B cell (primary cell): ENCODE measurements at regions not wholly inside any gene's neighbourhood (a gene's known extent, or its start where the extent isn't known, plus 50 kb on each side); places are given as distances from the start of the nearest gene placed in this dataset.
A peak's percentile ranks its signal among the peaks of the same experiment; 100 is the strongest.

Experiments
- ATAC-seq: fragments of 200-7000 bp; cut with Tn5 transposase; one replicate; pipeline ENCODE4 v1.10.0; 2021; ENCODE audit warnings: low read depth, mild to moderate bottlenecking, moderate number of reproducible peaks, moderate library complexity
- CTCF ChIA-PET: fragments of 350-600 bp; sonication (Branson Sonifier 250); formaldehyde crosslinking; loops from one replicate; lab custom pipeline; 2021; ENCODE audit warnings: antibody characterized with exemption, inconsistent platforms; lab: Charles Lee
- POLR2A ChIA-PET: fragments of 350-600 bp; sonication (Branson Sonifier 250); formaldehyde crosslinking; loops from one replicate; lab custom pipeline; 2021; ENCODE audit warnings: antibody characterized with exemption; lab: Charles Lee
- DNase-seq: peaks from one replicate; pipeline ENCODE4 v3.0.0; 2013
- H2AFZ ChIP-seq: 2 replicates; pipeline ENCODE4 v1.6.1; 2012; ENCODE audit warnings: mild to moderate bottlenecking, low read depth, low read length; ENCODE audit not compliant: insufficient read depth, poor library complexity, severe bottlenecking
- H3K27ac ChIP-seq, 2 donors: 1 replicate in 1 of 2; 2 replicates in 1 of 2; pipeline ENCODE4 v1.5.1; 2012 to 2013; ENCODE audit warnings: low read length in 2 of 2, mild to moderate bottlenecking in 2 of 2, moderate library complexity in 1 of 2
- H3K27me3 ChIP-seq, 4 experiments: fragments of 200-600 bp in 1 of 4; sonication (generic) in 1 of 4; replicated peaks in 1 of 4; 1 replicate in 2 of 4; 2 replicates in 2 of 4; pipeline versions ENCODE4 v1.6.1 to v1.7.0; 2013 to 2016; ENCODE audit warnings: low read length in 3 of 4, mild to moderate bottlenecking in 2 of 4, mixed read lengths in 1 of 4, moderate library complexity in 1 of 4; ENCODE audit not compliant: insufficient read depth in 4 of 4, control insufficient read depth in 3 of 4; ENCODE audit errors: control extremely low read depth in 1 of 4
- H3K36me3 ChIP-seq, 2 experiments: replicated peaks in 1 of 2; 1 replicate in 1 of 2; 2 replicates in 1 of 2; pipeline versions ENCODE4 v1.6.1 to v1.7.1; 2013; ENCODE audit warnings: low read length in 1 of 2; ENCODE audit not compliant: insufficient read depth in 2 of 2, control insufficient read depth in 1 of 2; ENCODE audit errors: control extremely low read depth in 1 of 2, extremely low read depth in 1 of 2
- H3K4me1 ChIP-seq, 2 donors: fragments of 200-600 bp in 1 of 2; sonication (generic) in 1 of 2; 1 replicate in 1 of 2; 2 replicates in 1 of 2; pipeline versions ENCODE4 v1.5.1 to v1.6.1; 2013 to 2017; ENCODE audit warnings: low read length in 2 of 2; ENCODE audit not compliant: control insufficient read depth in 2 of 2, insufficient read depth in 2 of 2
- H3K4me2 ChIP-seq: replicated peaks from 2 replicates; pipeline ENCODE3; 2012; ENCODE audit warnings: mild to moderate bottlenecking, low read depth, low read length; ENCODE audit not compliant: poor library complexity, severe bottlenecking
- H3K4me3 ChIP-seq, 5 experiments: fragments of 200-600 bp in 1 of 5; sonication (generic) in 1 of 5; 1 replicate in 3 of 5; 2 replicates in 2 of 5; pipeline versions ENCODE4 v1.5.1 to v1.7.0; 2011 to 2016; ENCODE audit warnings: low read length in 4 of 5, mild to moderate bottlenecking in 4 of 5, low read depth in 2 of 5, control low read depth in 1 of 5, moderate library complexity in 1 of 5; ENCODE audit not compliant: insufficient read depth in 1 of 5; ENCODE audit errors: control extremely low read depth in 1 of 5, extremely low read depth in 1 of 5
- H3K79me2 ChIP-seq: fragments of 200-600 bp; sonication (generic); one replicate; pipeline ENCODE4 v1.6.0; 2016; ENCODE audit warnings: low read length; ENCODE audit not compliant: control insufficient read depth, insufficient read depth
- H3K9ac ChIP-seq: fragments of 200-600 bp; sonication (generic); 2 replicates; pipeline ENCODE4 v1.6.1; 2017; ENCODE audit warnings: mild to moderate bottlenecking, low read length, moderate library complexity
- H3K9me3 ChIP-seq, 3 donors: one replicate each; pipeline versions ENCODE4 v1.6.1 to v1.7.1; 2013; ENCODE audit warnings: low read length in 2 of 3; ENCODE audit not compliant: control insufficient read depth in 2 of 3, insufficient read depth in 1 of 3; ENCODE audit errors: control extremely low read depth in 1 of 3
- H4K20me1 ChIP-seq: 2 replicates; pipeline ENCODE4 v1.6.0; 2012; ENCODE audit warnings: mild to moderate bottlenecking, low read length; ENCODE audit not compliant: insufficient read depth, control insufficient read depth, poor library complexity, severe bottlenecking
- H3K27ac Mint-ChIP-seq: one replicate; pipeline ENCODE4 v1.8.0; 2021; ENCODE audit warnings: mixed read lengths
- H3K27me3 Mint-ChIP-seq: one replicate; pipeline ENCODE4 v1.8.0; 2021; ENCODE audit warnings: mixed read lengths
- H3K4me1 Mint-ChIP-seq: one replicate; pipeline ENCODE4 v1.8.0; 2021; ENCODE audit warnings: mixed read lengths
- H3K4me3 Mint-ChIP-seq: one replicate; pipeline ENCODE4 v1.8.0; 2021; ENCODE audit warnings: mixed read lengths
- H3K9me3 Mint-ChIP-seq: one replicate; pipeline ENCODE4 v1.8.0; 2022; ENCODE audit warnings: mixed read lengths; ENCODE audit not compliant: insufficient read depth
- EZH2 ChIP-seq: IDR thresholded peaks from 2 replicates; pipeline ENCODE4 v1.6.1; 2012; ENCODE audit warnings: borderline replicate concordance, low read depth, mild to moderate bottlenecking, moderate library complexity, low read length; ENCODE audit not compliant: insufficient read depth, poor library complexity, severe bottlenecking
- WGBS: methylation state at CpG from one replicate; pipeline ENCODE4 v1.1.5; 2013; ENCODE audit warnings: missing lambda C conversion rate; ENCODE audit not compliant: insufficient coverage; 5-methylcytosine and 5-hydroxymethylcytosine counted together
- intact Hi-C: fragments of 100-400 bp; cut with micrococcal nuclease; formaldehyde crosslinking; loops from one replicate; pipeline ENCODE4 v1.10.0; 2022
- TF ChIP-seq, protein P1 (sequence below): fragments of 200-600 bp; IDR thresholded peaks from one replicate; pipeline ENCODE4 v1.8.0; 2022; ENCODE audit warnings: antibody characterized with exemption, mild to moderate bottlenecking

DNA sequence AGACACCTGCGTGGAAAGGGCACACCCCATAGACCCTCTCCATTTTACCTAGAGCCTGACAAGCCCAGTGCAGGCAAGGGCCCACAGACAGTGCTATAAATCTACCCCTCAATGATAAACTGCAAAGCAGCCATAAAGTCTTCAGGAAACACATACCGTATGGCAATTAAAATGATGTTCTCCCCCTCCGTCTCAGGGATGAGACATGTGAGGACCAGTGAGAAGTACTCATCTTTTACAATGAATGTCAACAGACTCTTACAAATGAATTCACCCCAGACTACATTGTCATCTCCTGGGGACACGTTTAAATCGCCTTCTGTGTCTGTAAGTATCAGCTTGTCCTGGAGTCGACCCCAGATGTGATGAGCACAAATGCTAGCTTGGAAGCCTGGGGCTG, 362.7 kb downstream of the ADGRD1 start:
- Histone ChIP-seq H3K9me3 (peaks cover 2 to 9% (median 6%) of the 10 kb centered on the region in 3 donors), H3K27ac (no peak overlapping the region), H3K36me3 (no peaks in the 10 kb centered on the region), H2AFZ (no peak overlapping the region), H3K4me2 (no peak overlapping the region), H3K4me1 (no peaks in the 10 kb centered on the region), H3K4me3 (no peak overlapping the region), H4K20me1 (no peaks in the 10 kb centered on the region), H3K27me3 (peaks cover 0 to 7% (median 0%) of the 10 kb centered on the region in 4 experiments), H3K79me2 (no peaks in the 10 kb centered on the region), H3K9ac (no peak overlapping the region)
- Mint-ChIP-seq H3K4me1 (peaks cover 4% of the 10 kb centered on the region), H3K4me3 (no peak overlapping the region), H3K9me3 (peaks cover 8% of the 10 kb centered on the region), H3K27me3 (peaks cover 15% of the 10 kb centered on the region), H3K27ac (no peak overlapping the region)
- TF ChIP-seq EZH2, result no peak
- TF ChIP-seq, protein P1, sequence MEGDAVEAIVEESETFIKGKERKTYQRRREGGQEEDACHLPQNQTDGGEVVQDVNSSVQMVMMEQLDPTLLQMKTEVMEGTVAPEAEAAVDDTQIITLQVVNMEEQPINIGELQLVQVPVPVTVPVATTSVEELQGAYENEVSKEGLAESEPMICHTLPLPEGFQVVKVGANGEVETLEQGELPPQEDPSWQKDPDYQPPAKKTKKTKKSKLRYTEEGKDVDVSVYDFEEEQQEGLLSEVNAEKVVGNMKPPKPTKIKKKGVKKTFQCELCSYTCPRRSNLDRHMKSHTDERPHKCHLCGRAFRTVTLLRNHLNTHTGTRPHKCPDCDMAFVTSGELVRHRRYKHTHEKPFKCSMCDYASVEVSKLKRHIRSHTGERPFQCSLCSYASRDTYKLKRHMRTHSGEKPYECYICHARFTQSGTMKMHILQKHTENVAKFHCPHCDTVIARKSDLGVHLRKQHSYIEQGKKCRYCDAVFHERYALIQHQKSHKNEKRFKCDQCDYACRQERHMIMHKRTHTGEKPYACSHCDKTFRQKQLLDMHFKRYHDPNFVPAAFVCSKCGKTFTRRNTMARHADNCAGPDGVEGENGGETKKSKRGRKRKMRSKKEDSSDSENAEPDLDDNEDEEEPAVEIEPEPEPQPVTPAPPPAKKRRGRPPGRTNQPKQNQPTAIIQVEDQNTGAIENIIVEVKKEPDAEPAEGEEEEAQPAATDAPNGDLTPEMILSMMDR, result no peak
- intact Hi-C loops, result no loop called here
- WGBS, result 82% methylated on average over 4 of the region's 6 CpGs
- ChIA-PET CTCF (no interaction called here), POLR2A (no interaction called here)
- ATAC-seq, result no peak
- DNase-seq, result no peak

DNA sequence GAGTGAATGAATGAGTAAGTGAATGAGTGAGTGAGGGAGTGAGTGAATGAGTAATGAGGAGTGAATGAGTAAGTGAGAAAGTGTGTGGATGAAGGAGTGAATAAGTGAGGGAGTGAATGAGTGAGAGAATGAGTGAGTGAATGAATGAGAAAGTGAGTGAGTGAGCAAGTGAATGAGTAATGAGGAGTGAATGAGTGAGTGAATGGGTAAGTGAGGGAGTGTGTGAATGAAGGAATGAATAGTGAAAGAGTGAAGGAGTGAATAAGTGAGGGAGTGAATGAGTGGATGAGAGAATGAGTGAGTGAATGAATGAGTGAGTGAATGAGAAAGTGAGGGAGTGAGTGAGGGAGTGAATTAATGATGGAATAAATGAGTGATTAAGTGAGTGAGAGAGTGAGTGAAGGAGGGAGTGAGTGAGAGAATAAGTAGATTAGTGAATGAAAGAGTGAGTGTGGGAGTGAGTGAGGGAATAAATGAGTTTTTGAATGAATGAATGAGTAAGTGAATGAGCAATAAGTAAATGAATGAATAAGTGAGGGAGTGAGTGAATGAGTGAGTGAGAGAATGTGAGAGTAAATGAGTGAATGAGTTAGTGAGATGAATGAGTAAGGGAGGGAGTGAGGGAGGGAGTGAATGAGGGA, 364.5 kb downstream of the ADGRD1 start:
- Mint-ChIP-seq H3K27me3 (peaks cover 11% of the 10 kb centered on the region), H3K4me3 (no peak overlapping the region), H3K27ac (no peak overlapping the region), H3K4me1 (no peaks in the 10 kb centered on the region), H3K9me3 (peaks cover 8% of the 10 kb centered on the region)
- Histone ChIP-seq H3K79me2 (no peaks in the 10 kb centered on the region), H3K27ac (no peak overlapping the region), H4K20me1 (no peaks in the 10 kb centered on the region), H3K36me3 (no peaks in the 10 kb centered on the region), H3K27me3 (peaks cover 0 to 7% (median 0%) of the 10 kb centered on the region in 4 experiments), H3K4me1 (no peaks in the 10 kb centered on the region), H3K4me2 (no peak overlapping the region), H3K9ac (no peak overlapping the region), H2AFZ (no peak overlapping the region), H3K4me3 (no peak overlapping the region), H3K9me3 (peaks cover 2 to 9% (median 6%) of the 10 kb centered on the region in 3 donors)
- ChIA-PET POLR2A (no interaction called here), CTCF (no interaction called here)
- DNase-seq (no peak), ATAC-seq (no peak)
- no peak for TF ChIP-seq EZH2
- TF ChIP-seq, protein P1, result peak; percentile 19
- intact Hi-C loops, result no loop called here
